ENCODE measurements at regions not wholly inside any gene's neighbourhood (a gene's known extent, or its start where the extent isn't known, plus 50 kb on each side); places are given as distances from the start of the nearest gene placed in this dataset.
"Not testable (repeated sequence)": the region's sequence is repeated elsewhere in the genome, so short reads cannot be mapped to it uniquely, and the experiment has no call there.

DNA sequence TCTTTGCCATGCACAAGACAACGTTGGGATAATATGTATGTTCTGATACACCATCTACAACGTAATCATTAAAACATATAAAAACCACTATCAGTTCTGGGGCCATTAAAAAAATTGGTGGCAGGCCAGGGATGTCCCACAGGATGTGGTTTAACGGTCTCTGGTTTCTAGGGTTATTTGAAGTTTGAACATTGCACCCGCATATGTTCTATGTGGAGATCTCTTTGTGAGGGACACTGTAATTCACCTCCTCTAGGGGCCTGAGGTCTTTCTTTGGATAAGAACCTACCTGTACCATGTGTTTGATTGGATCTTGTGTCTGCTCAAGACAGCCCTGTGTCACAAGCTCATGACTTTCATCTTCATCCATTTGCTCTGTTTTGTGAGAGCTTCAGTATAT is 73.2 kb downstream of the GGTLC2 start:
- DNase-seq, result no peak

GRCh38 chr22:22720201-22720723 is 75.8 kb downstream of the GGTLC2 start:
- peak; percentile 54 to 74 for DNase-seq

- no peak for DNase-seq
These were observed 76.4 kb downstream of the GGTLC2 start for GRCh38 chr22:22720724-22721261.

GRCh38 chr22:22721681-22722354 is 77.4 kb downstream of the GGTLC2 start:
- no peak for DNase-seq

- no peak for DNase-seq
These were observed 84.0 kb downstream of the GGTLC2 start for GRCh38 chr22:22728382-22728781.

DNA sequence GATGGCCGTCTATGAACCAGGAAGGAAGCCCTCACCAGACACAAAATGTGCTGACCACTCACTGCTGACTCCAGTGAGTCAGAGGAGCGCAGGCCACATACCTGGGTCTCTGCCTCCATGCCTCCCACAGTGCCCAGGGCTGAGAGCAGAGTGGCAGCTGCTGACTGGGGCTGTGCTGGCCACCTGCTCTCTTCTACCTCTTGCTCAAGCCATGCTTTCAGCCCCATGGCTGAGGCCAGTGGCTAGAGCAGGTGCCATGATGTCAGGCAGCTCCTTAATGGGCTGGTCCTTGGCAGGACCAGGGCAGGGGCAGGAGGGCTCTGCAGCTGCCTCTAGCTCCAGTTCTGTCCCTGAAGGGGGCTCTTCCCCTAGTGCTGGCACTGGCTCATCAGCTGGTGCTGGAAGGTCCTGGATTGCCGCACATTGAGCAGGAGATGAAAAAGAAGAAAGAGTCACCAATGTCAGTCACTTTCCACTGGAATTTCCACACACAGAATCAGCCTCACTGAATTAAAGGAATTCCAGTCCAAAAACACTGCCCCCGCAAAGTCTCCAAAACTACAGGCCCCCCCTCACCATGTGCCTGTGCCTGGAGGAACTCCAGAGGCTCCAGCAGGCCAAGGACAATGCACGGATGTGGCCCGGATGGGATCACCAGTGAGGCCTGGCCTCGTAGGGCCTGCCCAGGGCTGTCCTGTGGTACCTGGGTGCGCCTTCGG is 86.4 kb downstream of the GGTLC2 start:
- DNase-seq, result no peak

GRCh38 chr22:22731374-22731676 is 86.9 kb downstream of the GGTLC2 start:
- DNase-seq, result no peak

DNA sequence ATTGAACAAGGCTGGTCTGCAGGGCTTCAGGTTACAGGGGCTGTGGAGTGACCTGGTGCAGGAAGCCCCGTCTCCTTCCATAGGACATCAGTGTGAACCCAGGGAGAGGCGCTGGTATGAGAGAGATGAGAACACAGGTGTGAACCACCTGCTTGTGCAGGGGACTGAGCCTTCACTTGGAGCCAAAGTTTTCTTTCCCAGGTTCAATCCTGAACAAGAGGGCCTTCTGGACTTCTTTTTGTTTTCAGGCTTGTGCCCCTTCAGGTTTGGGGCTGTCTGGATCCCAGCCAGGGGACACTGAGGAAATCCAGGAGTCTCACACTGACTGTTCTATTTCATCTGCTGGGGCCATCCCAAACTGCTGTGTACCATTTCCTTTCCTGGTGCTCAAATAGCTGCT is 88.6 kb downstream of the GGTLC2 start:
- DNase-seq, result not testable (repeated sequence)

- no peak for DNase-seq
These were observed 89.5 kb downstream of the GGTLC2 start for GRCh38 chr22:22733881-22734373.

DNA sequence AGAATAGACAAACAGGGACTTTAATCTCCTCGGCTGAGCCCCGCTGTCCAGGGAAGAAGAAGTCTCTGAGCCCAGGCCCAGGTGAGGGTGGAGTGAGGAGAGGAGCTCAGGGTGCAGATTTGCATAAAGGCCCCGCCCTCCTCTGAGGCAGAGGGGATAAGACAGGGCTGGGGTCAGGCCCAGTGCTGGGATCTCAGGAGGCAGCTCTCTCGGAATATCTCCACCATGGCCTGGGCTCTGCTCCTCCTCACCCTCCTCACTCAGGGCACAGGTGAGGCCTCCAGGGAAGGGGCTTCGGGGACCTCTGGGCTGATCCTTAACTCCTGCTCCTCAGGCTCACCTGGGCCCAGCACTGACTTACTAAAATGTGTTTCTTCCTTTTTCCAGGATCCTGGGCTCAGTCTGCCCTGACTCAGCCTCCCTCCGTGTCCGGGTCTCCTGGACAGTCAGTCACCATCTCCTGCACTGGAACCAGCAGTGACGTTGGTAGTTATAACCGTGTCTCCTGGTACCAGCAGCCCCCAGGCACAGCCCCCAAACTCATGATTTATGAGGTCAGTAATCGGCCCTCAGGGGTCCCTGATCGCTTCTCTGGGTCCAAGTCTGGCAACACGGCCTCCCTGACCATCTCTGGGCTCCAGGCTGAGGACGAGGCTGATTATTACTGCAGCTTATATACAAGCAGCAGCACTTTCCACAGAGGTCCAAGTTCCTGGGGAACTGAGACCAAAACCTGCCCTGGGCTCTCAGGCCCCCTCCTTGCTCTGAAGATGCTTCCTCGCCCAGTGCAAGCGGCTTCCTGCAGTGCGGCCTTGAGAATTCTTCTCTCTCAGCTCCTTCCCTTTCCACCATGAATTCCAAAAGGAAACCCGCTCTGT is 90.2 kb downstream of the GGTLC2 start:
- DNase-seq, result not testable (repeated sequence)

GRCh38 chr22:22735276-22735675 is 90.9 kb downstream of the GGTLC2 start:
- DNase-seq, result not testable (repeated sequence)

DNA sequence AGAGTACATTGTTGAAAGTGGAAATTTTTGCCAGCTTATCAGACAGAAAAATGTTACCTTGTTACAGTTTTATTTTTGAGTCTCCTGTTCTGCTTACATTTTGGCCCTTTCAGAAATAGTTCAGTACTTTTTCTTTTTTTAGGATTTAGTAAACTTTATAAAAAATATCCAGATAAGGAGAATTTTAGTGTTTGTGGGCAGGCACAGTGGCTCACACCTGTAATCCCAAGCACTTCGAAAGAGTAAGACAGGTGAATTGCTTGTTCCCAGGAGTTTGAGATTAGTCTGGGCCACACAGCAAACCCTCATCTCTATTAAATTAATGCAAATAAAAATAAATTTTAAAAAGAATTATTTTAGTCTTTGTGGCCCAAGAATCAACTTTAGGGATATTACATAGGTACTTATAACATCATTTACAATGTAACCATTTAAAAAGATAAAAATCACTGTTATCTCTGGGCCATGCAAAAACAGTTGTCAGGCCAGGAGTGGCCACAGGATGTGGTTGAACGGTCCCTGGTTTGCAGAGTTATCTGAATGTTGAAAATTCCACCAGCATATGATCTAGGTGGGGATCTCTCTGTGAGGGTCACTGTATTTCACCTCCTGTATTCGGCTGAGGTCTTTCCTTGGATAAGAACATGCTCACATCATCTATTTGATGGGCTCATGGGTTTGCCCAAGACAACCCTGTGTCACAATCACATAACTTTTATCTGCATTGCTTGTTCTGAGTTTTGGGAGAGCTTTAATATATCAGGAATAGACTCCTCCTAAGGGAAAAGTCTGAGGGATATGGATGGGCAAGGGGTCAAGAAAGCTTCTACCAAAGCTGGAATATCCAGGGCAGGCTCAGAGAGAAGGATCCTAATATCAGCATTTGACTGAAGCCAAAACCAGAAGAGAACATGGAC is 91.5 kb downstream of the GGTLC2 start:
- DNase-seq, result no peak

DNA sequence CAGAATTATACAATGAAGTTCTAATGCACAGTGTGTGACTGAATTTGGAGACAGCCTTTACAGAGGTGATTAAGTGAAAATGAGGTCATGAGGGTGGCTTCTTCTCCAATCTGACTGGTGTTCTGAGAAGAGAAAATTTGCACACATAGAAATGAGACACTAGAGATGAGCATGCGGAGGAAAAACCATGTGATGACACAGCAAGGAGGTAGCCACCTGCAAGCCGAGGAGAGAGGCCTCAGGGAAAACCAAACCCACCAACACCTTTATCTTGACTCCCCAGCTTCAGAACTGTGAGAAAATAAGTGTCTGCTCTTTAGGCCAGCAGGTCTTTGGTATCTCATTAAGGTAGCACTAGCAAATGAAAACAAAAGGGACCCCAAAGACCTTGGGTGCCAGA is 93.2 kb downstream of the GGTLC2 start:
- DNase-seq, result no peak

DNA sequence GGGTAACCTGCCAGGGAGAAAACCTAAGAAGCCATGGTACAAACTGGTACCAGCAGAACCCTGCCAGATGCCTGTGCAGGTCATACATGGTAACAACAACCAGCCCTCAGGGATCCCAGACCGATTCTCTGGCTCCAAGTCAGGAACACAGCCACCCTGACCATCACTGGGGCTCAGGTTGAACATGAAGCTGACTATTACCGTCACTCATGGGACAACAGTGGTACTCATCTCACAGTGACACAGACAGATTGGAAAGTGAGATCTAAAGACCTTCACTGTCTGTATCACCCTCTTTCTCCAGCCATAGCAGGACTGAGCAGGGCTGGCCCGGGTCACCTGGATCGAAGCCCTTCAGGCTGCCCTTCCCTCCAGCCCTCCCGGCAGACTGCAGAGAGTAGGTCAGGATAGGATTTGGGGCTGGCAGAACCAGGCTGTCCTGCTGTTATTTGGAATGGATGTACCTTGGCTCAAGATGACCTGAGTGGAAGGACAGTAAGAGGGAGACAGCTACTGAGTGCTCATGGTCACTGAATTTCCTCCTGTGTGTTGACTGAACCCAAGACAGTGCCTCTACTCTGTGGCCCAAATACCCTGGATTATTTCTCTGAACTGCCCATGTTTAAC is 94.7 kb downstream of the GGTLC2 start:
- DNase-seq, result no peak

DNA sequence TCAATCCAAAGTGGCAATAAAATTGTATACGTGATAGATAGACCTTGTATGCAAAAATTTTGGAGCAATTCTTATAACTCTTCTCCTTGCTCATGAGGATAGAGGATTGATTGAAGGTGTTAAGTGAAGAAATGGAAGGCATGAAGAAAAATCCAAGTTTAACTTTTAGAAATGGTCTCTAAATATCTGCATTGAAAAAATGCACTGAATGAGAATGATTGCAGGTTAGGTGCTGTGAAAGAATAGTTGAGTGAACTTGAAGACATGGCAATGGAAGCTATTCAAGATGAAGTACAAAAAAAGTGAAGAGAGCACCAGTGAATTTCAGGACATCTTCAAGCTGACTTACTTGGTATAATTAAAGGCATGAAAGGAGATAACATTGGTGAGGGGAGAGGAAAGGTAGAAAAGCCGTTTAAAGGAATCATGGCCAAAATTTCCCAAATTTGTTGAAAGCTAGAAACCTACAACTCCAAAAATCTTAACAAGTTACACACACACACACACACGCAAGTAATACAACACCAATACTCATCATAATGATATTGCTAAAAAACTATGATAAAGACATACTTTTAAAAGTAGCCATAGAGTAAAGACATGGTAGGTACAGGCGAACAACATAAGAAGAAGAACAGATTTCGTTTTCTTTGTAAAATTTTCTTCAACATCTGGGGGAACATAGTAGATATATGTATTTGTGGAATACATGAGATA is 96.3 kb downstream of the GGTLC2 start:
- no peak for DNase-seq

GRCh38 chr22:22741843-22742242 is 97.4 kb downstream of the GGTLC2 start:
- no peak for DNase-seq

DNA sequence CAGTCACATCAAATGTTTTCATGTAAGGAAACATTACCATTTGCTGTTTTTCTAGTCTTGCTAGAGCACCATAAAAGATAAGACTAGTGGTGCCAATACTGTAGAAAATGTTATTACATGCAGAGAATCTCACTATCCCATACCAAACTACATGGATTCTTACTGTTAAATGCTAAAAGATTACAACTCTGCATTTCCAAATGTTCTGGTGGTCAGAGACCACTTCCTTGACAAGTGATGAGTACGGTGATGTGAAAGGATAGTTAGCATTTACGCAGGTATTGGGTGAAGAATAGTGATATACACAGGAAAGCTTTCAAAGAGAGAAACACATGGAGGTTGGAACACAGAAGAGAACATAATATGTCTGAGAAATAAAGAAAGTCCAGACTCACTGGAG is 98.2 kb downstream of the GGTLC2 start:
- DNase-seq, result no peak

DNA sequence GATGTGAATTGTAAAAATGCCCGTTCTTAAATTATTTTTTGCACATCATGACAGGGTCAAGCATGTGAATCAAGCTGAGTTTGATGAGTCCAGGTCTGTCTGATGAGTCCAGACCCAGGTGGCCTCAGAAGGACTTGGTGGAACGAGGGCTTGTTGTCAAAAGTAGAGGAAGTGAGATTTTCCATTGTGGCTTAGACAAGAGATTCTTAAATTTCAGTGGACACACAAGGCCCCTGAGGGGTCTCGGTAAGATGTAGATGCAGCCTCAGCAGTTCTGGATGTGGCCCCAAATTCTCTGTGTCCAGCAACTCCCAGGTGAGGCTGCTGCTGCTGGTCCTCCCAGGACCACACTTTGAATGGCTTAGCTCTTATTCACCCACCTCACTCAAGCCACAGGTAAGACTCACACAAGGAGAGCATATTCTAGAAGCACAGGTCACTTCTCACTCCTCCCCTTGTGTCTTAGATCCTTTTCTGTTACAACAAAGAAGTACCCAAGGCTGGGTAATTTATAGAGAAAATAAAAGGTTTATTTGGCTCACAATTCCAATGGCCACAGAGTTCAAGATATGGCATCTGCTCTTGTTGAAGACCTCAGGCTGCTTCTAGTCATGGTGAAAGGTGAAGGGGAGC is 98.8 kb downstream of the GGTLC2 start:
- no peak for DNase-seq

DNA sequence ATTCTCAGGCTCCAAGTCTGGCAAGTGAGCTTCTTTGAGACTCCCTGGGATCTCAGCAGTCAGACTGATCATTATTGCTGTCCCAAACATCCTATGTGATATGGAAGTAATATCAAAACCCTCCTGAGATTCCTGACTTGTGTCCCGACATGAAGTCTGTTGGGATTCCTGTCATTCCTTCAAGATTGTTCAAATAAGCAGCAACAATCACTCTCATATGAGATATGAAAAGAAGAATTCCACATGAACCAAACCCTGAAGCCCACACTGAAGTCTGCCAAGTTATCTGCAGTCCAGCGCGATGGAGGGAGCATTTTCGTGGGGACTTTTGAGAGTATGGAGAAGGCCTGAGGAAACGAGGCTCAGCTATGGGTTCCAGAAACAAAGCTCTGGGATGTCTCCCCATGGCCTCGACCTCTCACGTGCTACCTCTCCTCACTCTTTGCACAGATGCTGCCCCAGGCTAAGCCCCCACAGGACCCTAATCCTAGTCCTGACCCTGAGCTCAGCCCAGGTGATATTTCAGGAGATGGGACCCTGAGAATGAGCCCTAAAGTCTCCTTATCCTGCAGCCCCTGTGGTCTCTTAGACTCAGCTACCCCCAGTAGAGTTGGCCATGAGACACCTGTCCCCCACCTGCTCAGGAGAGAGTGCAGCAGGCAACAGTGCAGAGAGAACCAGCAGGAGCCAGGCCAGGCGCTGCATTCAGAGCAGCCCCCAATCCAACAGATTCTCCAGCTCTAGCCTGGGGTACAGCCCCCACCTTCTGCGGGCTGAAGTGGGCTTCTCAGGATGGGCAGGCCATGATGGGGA is 100.2 kb downstream of the GGTLC2 start:
- DNase-seq, result no peak
